DND-41 (cell line): ENCODE measurements at regions not wholly inside any gene's neighbourhood (a gene's known extent, or its start where the extent isn't known, plus 50 kb on each side); places are given as distances from the start of the nearest gene placed in this dataset.
"Not testable (repeated sequence)": the region's sequence is repeated elsewhere in the genome, so short reads cannot be mapped to it uniquely, and the experiment has no call there.

ENCODE experiments used
- ATAC-seq: fragments of 200-7000 bp; cut with Tn5 transposase; 3 replicates; pipeline ENCODE4 v1.9.1; 2021; ENCODE audit warnings: low read depth; ENCODE audit not compliant: insufficient read depth
- DNase-seq: peaks from one replicate; pipeline ENCODE4 v3.0.0-alpha.2; 2020
- H2AFZ ChIP-seq: 2 replicates; pipeline ENCODE4 v1.6.0; 2012; ENCODE audit warnings: low read depth, low read length
- H3K27ac ChIP-seq: 2 replicates; pipeline ENCODE4 v1.5.1; 2012; ENCODE audit warnings: low read length, inconsistent platforms
- H3K27me3 ChIP-seq: fragments of 200-600 bp; sonication (generic); 2 replicates; pipeline ENCODE4 v1.6.0; 2012; ENCODE audit warnings: low read length, mild to moderate bottlenecking, inconsistent platforms; ENCODE audit not compliant: insufficient read depth, poor library complexity
- H3K36me3 ChIP-seq: 2 replicates; pipeline ENCODE4 v1.5.1; 2012; ENCODE audit warnings: low read length, inconsistent platforms; ENCODE audit not compliant: insufficient read depth
- H3K4me1 ChIP-seq: 2 replicates; pipeline ENCODE4 v1.5.1; 2012; ENCODE audit warnings: mild to moderate bottlenecking, low read length; ENCODE audit not compliant: insufficient read depth
- H3K4me2 ChIP-seq: 2 replicates; pipeline ENCODE4 v1.6.0; 2012; ENCODE audit warnings: mild to moderate bottlenecking, moderate library complexity, low read length, inconsistent platforms; ENCODE audit not compliant: insufficient read depth
- H3K4me3 ChIP-seq, 2 experiments: fragments of 200-600 bp in 1 of 2; shearing (Covaris generic) in 1 of 2; 2 replicates each; pipeline ENCODE4 v1.5.1; 2012 to 2016; ENCODE audit warnings: inconsistent platforms in 2 of 2, low read length in 2 of 2, mild to moderate bottlenecking in 2 of 2, low read depth in 1 of 2, moderate library complexity in 1 of 2
- H3K79me2 ChIP-seq: 2 replicates; pipeline ENCODE4 v1.6.0; 2012; ENCODE audit warnings: low read length, inconsistent platforms; ENCODE audit not compliant: insufficient read depth
- H3K9ac ChIP-seq: 2 replicates; pipeline ENCODE4 v1.6.0; 2012; ENCODE audit warnings: low read depth, mild to moderate bottlenecking, inconsistent platforms, low read length, moderate library complexity
- H3K9me3 ChIP-seq: 2 replicates; pipeline ENCODE4 v1.5.1; 2012; ENCODE audit warnings: low read length, moderate library complexity, mild to moderate bottlenecking, inconsistent platforms; ENCODE audit not compliant: insufficient read depth, severe bottlenecking
- H4K20me1 ChIP-seq: 2 replicates; pipeline ENCODE4 v1.6.0; 2012; ENCODE audit warnings: low read length; ENCODE audit not compliant: insufficient read depth
- CTCF ChIP-seq: IDR thresholded peaks from 2 replicates; pipeline ENCODE4 v1.5.1; 2012; ENCODE audit warnings: borderline replicate concordance, low read length, moderate library complexity, mild to moderate bottlenecking; ENCODE audit not compliant: poor library complexity, severe bottlenecking; ENCODE audit errors: extremely low read depth
- EZH2 ChIP-seq: IDR thresholded peaks from 3 replicates; pipeline ENCODE4 v1.6.1; 2012; ENCODE audit warnings: borderline replicate concordance, low read depth, mild to moderate bottlenecking, moderate library complexity, low read length, inconsistent platforms; ENCODE audit not compliant: severe bottlenecking

- H3K27ac ChIP-seq: no peak overlapping the region
- H3K9ac ChIP-seq: no peak overlapping the region
- DNase-seq (no peak), ATAC-seq (no peak)
- H3K4me1 ChIP-seq: no peaks in the 10 kb centered on the region
- no peaks in the 10 kb centered on the region for H3K79me2 ChIP-seq
- peaks cover 7% of the 10 kb centered on the region for H3K27me3 ChIP-seq
- no peak overlapping the region for H3K4me2 ChIP-seq
- no peaks in the 10 kb centered on the region for H4K20me1 ChIP-seq
- no peak for TF ChIP-seq EZH2
- TF ChIP-seq CTCF: no peak
- H3K4me3 ChIP-seq: no peak overlapping the region
- no peak overlapping the region for H2AFZ ChIP-seq
- no peaks in the 10 kb centered on the region for H3K9me3 ChIP-seq
- no peaks in the 10 kb centered on the region for H3K36me3 ChIP-seq
Observed at GRCh38 chr1:38772026-38772425, 87.5 kb downstream of the RRAGC start.

GRCh38 chr1:38770516-38771173 is 88.9 kb downstream of the RRAGC start:
- ATAC-seq, H4K20me1 ChIP-seq, H3K36me3 ChIP-seq, H3K4me3 ChIP-seq, H2AFZ ChIP-seq, H3K4me1 ChIP-seq, DNase-seq, H3K9ac ChIP-seq, H3K27ac ChIP-seq, H3K9me3 ChIP-seq, H3K4me2 ChIP-seq, H3K79me2 ChIP-seq: not testable (repeated sequence)
- H3K27me3 ChIP-seq: peaks cover 12% of the 10 kb centered on the region

GRCh38 chr1:38766125-38766524 is 93.4 kb downstream of the RRAGC start:
- TF ChIP-seq CTCF (no peak), EZH2 (no peak)
- Histone ChIP-seq H3K79me2 (no peaks in the 10 kb centered on the region), H3K27me3 (peaks cover 6% of the 10 kb centered on the region), H3K4me1 (no peaks in the 10 kb centered on the region), H4K20me1 (no peaks in the 10 kb centered on the region), H3K9me3 (no peaks in the 10 kb centered on the region), H3K36me3 (no peaks in the 10 kb centered on the region), H2AFZ (no peak overlapping the region), H3K4me3 (no peak overlapping the region), H3K9ac (no peak overlapping the region), H3K4me2 (no peak overlapping the region), H3K27ac (no peak overlapping the region)
- ATAC-seq: no peak
- no peak for DNase-seq

- H4K20me1 ChIP-seq: no peaks in the 10 kb centered on the region
- H3K4me2 ChIP-seq: no peak overlapping the region
- ATAC-seq (no peak), DNase-seq (no peak)
- H3K4me3 ChIP-seq: no peak overlapping the region
- H3K9me3 ChIP-seq: no peaks in the 10 kb centered on the region
- H2AFZ ChIP-seq: no peak overlapping the region
- peaks cover 6% of the 10 kb centered on the region for H3K27me3 ChIP-seq
- TF ChIP-seq CTCF: no peak
- no peak for TF ChIP-seq EZH2
- no peaks in the 10 kb centered on the region for H3K4me1 ChIP-seq
- H3K79me2 ChIP-seq: no peaks in the 10 kb centered on the region
- H3K36me3 ChIP-seq: no peaks in the 10 kb centered on the region
- H3K9ac ChIP-seq: no peak overlapping the region
- no peak overlapping the region for H3K27ac ChIP-seq
Observed at GRCh38 chr1:38763121-38763520, 96.5 kb downstream of the RRAGC start.
